ENCODE measurements at regions not wholly inside any gene's neighbourhood (a gene's known extent, or its start where the extent isn't known, plus 50 kb on each side); places are given as distances from the start of the nearest gene placed in this dataset.

DNA sequence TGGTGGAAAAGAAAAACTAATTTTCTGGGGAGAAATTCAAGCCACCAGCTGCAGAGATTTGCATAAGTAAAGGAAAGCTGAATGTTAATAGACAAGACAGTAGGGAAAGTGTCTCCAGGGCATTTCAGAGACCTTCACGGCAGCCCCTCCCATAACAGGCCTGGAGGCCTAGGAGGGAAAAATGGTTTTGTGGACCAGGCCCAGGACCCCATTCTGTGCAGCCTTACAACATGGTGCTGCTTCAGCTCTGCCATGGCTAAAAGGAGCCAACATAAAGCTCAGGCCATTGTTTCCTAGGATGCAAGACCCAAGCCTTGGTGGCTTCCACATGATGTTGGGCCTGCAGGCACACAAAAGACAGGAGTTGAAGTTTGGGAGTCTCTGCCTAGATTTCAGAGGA lies 697.1 kb downstream of the SOCS6 start:
- TF ChIP-seq, protein P1, sequence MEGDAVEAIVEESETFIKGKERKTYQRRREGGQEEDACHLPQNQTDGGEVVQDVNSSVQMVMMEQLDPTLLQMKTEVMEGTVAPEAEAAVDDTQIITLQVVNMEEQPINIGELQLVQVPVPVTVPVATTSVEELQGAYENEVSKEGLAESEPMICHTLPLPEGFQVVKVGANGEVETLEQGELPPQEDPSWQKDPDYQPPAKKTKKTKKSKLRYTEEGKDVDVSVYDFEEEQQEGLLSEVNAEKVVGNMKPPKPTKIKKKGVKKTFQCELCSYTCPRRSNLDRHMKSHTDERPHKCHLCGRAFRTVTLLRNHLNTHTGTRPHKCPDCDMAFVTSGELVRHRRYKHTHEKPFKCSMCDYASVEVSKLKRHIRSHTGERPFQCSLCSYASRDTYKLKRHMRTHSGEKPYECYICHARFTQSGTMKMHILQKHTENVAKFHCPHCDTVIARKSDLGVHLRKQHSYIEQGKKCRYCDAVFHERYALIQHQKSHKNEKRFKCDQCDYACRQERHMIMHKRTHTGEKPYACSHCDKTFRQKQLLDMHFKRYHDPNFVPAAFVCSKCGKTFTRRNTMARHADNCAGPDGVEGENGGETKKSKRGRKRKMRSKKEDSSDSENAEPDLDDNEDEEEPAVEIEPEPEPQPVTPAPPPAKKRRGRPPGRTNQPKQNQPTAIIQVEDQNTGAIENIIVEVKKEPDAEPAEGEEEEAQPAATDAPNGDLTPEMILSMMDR (IDR thresholded peaks at IDR 0.05; ENCODE audit: low read depth, low read length), result no peak
- TF ChIP-seq POLR2A (IDR thresholded peaks at IDR 0.05; ENCODE audit: extremely low read depth, insufficient read length), result no peak

All from NB4 (cell line).